Right atrium auricular region (tissue), 2 donors: ENCODE measurements at regions not wholly inside any gene's neighbourhood (a gene's known extent, or its start where the extent isn't known, plus 50 kb on each side); places are given as distances from the start of the nearest gene placed in this dataset.

Experiments
- DNase-seq: peaks from one replicate; pipeline ENCODE4 v3.0.0-alpha.2; 2019; ENCODE audit warnings: low spot score
- H3K27ac ChIP-seq, 2 donors: fragments of 200-600 bp; sonication (generic); 1 replicate in 1 of 2; 2 replicates in 1 of 2; pipeline ENCODE4 v1.5.1; 2016 to 2019
- H3K27me3 ChIP-seq, 2 donors: fragments of 200-600 bp; sonication (generic); one replicate each; pipeline versions ENCODE4 v1.5.1 to v1.6.0; 2017 to 2019
- H3K36me3 ChIP-seq: fragments of 200-600 bp; sonication (generic); one replicate; pipeline ENCODE4 v1.5.1; 2016
- H3K4me1 ChIP-seq, 2 donors: fragments of 200-600 bp; sonication (generic); one replicate each; pipeline versions ENCODE4 v1.5.1 to v1.6.0; 2017 to 2019
- H3K4me3 ChIP-seq, 2 donors: fragments of 200-600 bp; sonication (generic); 1 replicate in 1 of 2; 2 replicates in 1 of 2; pipeline ENCODE4 v1.5.1; 2017 to 2019; ENCODE audit warnings: mild to moderate bottlenecking in 1 of 2, moderate library complexity in 1 of 2
- H3K9me3 ChIP-seq, 2 donors: fragments of 200-600 bp; sonication (generic); one replicate each; pipeline ENCODE4 v1.5.1; 2019
- CTCF ChIP-seq, 2 donors: fragments of 200-600 bp; sonication (generic); IDR thresholded peaks; one replicate each; pipeline ENCODE4 v1.5.1; 2019; ENCODE audit warnings: antibody characterized with exemption in 2 of 2

DNA sequence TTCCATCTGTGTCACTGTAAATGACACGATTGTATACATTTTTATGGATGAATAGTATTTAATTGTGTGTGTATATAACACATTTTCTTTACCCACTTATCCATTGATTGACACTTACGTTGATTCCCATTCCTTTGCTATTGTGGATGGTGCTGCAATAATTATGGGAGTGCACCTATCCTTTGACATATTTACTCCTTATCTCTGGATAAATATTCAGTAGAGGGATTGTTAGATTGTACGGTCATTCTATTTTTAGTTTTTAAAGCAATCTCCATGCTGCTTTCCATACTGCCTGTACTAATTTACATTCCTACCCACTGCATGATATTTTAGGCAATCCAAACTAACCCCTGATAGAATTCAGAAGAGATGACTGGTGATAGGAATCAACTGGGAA is 980.1 kb downstream of the FSTL5 start:
- no peak for DNase-seq
- Histone ChIP-seq H3K9me3 (no peaks in the 10 kb centered on the region), H3K27ac (no peak overlapping the region), H3K27me3 (no peaks in the 10 kb centered on the region), H3K4me3 (no peak overlapping the region), H3K4me1 (no peaks in the 10 kb centered on the region), H3K36me3 (no peaks in the 10 kb centered on the region)
- TF ChIP-seq CTCF (IDR thresholded peaks at IDR 0.05), result no peak

DNA sequence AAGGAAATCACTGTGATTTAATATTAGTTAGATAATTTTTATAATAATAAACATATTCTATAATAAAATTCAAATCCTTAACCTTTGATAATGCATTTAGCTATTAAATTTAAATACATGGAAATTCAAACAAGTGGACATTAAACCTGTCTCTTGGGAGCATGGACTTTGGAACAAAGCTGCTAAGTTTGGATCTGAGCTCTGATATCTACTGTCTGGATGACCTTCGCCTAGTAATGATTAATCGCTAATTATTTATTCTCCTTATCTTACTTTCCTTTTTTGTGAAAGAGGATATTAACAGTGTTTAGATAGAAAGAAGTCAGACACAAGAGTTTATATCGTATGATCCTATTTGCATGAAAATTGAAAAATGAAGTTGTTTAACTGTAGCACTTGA is 980.9 kb downstream of the FSTL5 start:
- Histone ChIP-seq H3K36me3 (no peaks in the 10 kb centered on the region), H3K4me3 (no peak overlapping the region), H3K9me3 (no peaks in the 10 kb centered on the region), H3K4me1 (no peaks in the 10 kb centered on the region), H3K27me3 (no peaks in the 10 kb centered on the region), H3K27ac (no peak overlapping the region)
- no peak for TF ChIP-seq CTCF (IDR thresholded peaks at IDR 0.05)
- no peak for DNase-seq

- no peak for TF ChIP-seq CTCF (IDR thresholded peaks at IDR 0.05)
- Histone ChIP-seq H3K4me3 (no peak overlapping the region), H3K9me3 (no peaks in the 10 kb centered on the region), H3K27ac (no peak overlapping the region), H3K36me3 (no peaks in the 10 kb centered on the region), H3K4me1 (no peaks in the 10 kb centered on the region), H3K27me3 (no peaks in the 10 kb centered on the region)
- DNase-seq, result no peak
Measured at GRCh38 chr4:161178310-161178709, 985.5 kb downstream of the FSTL5 start.

- no peak for TF ChIP-seq CTCF (IDR thresholded peaks at IDR 0.05)
- H3K36me3 ChIP-seq, result no peaks in the 10 kb centered on the region
- H3K9me3 ChIP-seq, result no peaks in the 10 kb centered on the region
- H3K27me3 ChIP-seq, result no peaks in the 10 kb centered on the region
- H3K4me3 ChIP-seq, result no peak overlapping the region
- no peaks in the 10 kb centered on the region for H3K4me1 ChIP-seq
- no peak for DNase-seq
- H3K27ac ChIP-seq, result no peak overlapping the region
Measured at GRCh38 chr4:161172396-161173026, 991.3 kb downstream of the FSTL5 start.

GRCh38 chr4:161167539-161167938 is 996.3 kb downstream of the FSTL5 start:
- no peak for DNase-seq
- TF ChIP-seq CTCF (IDR thresholded peaks at IDR 0.05), result no peak
- Histone ChIP-seq H3K27ac (no peak overlapping the region), H3K4me1 (no peaks in the 10 kb centered on the region), H3K4me3 (no peak overlapping the region), H3K27me3 (no peaks in the 10 kb centered on the region), H3K36me3 (no peaks in the 10 kb centered on the region), H3K9me3 (no peaks in the 10 kb centered on the region)

- no peaks in the 10 kb centered on the region for H3K36me3 ChIP-seq
- no peaks in the 10 kb centered on the region for H3K4me1 ChIP-seq
- H3K27ac ChIP-seq, result no peak overlapping the region
- H3K9me3 ChIP-seq, result no peaks in the 10 kb centered on the region
- TF ChIP-seq CTCF (IDR thresholded peaks at IDR 0.05), result no peak
- H3K4me3 ChIP-seq, result no peak overlapping the region
- no peaks in the 10 kb centered on the region for H3K27me3 ChIP-seq
- DNase-seq, result no peak
Measured at GRCh38 chr4:161160718-161161117, 1003.1 kb downstream of the FSTL5 start.
